Mesenchymal stem cell (in vitro differentiated cells and primary cell): ENCODE measurements at regions not wholly inside any gene's neighbourhood (a gene's known extent, or its start where the extent isn't known, plus 50 kb on each side); places are given as distances from the start of the nearest gene placed in this dataset.

ENCODE experiments used
- DNase-seq: peaks from one replicate; pipeline ENCODE4 v3.0.0-alpha.2; 2013
- H2AFZ ChIP-seq: one replicate; pipeline ENCODE4 v1.6.1; 2013; ENCODE audit warnings: low read depth, mild to moderate bottlenecking, control low read depth, inconsistent platforms, low read length, moderate library complexity
- H2AK5ac ChIP-seq: 2 replicates; pipeline ENCODE4 v1.6.1; 2013; ENCODE audit warnings: low read length, moderate library complexity, mild to moderate bottlenecking, inconsistent platforms; ENCODE audit not compliant: severe bottlenecking
- H2BK120ac ChIP-seq: one replicate; pipeline ENCODE4 v1.6.1; 2013; ENCODE audit warnings: low read depth, mild to moderate bottlenecking, inconsistent platforms, low read length, moderate library complexity
- H2BK12ac ChIP-seq, 2 experiments: one replicate each; pipeline ENCODE4 v1.6.1; 2013; ENCODE audit warnings: inconsistent platforms in 2 of 2, low read length in 2 of 2, mild to moderate bottlenecking in 2 of 2, moderate library complexity in 2 of 2, control low read depth in 1 of 2
- H2BK15ac ChIP-seq: one replicate; pipeline ENCODE4 v1.6.1; 2013; ENCODE audit warnings: mild to moderate bottlenecking, low read depth, inconsistent platforms; ENCODE audit not compliant: poor library complexity, severe bottlenecking
- H2BK5ac ChIP-seq: 2 replicates; pipeline ENCODE4 v1.6.1; 2013; ENCODE audit warnings: low read depth, mild to moderate bottlenecking, low read length, control low read depth, inconsistent platforms; ENCODE audit not compliant: poor library complexity, severe bottlenecking
- H3K14ac ChIP-seq, 2 experiments: one replicate each; pipeline ENCODE4 v1.6.1; 2013; ENCODE audit warnings: inconsistent platforms in 2 of 2, low read length in 2 of 2, control low read depth in 1 of 2, mild to moderate bottlenecking in 1 of 2, moderate library complexity in 1 of 2
- H3K18ac ChIP-seq, 2 experiments: one replicate each; pipeline ENCODE4 v1.6.1; 2013; ENCODE audit warnings: inconsistent platforms in 2 of 2, low read length in 2 of 2, control low read depth in 1 of 2, low read depth in 1 of 2, mild to moderate bottlenecking in 1 of 2
- H3K23ac ChIP-seq, 2 experiments: one replicate each; pipeline ENCODE4 v1.6.1; 2013; ENCODE audit warnings: inconsistent platforms in 2 of 2, low read length in 2 of 2, mild to moderate bottlenecking in 2 of 2, moderate library complexity in 2 of 2, control low read depth in 1 of 2
- H3K27ac ChIP-seq: 2 replicates; pipeline ENCODE4 v1.5.1; 2013; ENCODE audit warnings: mild to moderate bottlenecking, moderate library complexity, low read length, control low read depth, inconsistent platforms; ENCODE audit not compliant: poor library complexity, severe bottlenecking
- H3K27me3 ChIP-seq, 2 experiments: 2 replicates each; pipeline versions ENCODE4 v1.6.1 to v1.7.0; 2013; ENCODE audit warnings: low read length in 2 of 2, mild to moderate bottlenecking in 2 of 2, moderate library complexity in 2 of 2, control low read depth in 1 of 2, inconsistent platforms in 1 of 2; ENCODE audit not compliant: control insufficient read depth in 1 of 2, insufficient read depth in 1 of 2
- H3K36me3 ChIP-seq, 2 experiments: 2 replicates each; pipeline versions ENCODE4 v1.6.1 to v1.7.0; 2013; ENCODE audit warnings: low read length in 2 of 2, control low read depth in 1 of 2, inconsistent platforms in 1 of 2, low read depth in 1 of 2, mild to moderate bottlenecking in 1 of 2; ENCODE audit not compliant: insufficient read depth in 2 of 2, control insufficient read depth in 1 of 2
- H3K4ac ChIP-seq, 2 experiments: one replicate each; pipeline ENCODE4 v1.6.1; 2013; ENCODE audit warnings: inconsistent platforms in 2 of 2, low read length in 2 of 2, mild to moderate bottlenecking in 2 of 2, moderate library complexity in 2 of 2, control low read depth in 1 of 2, low read depth in 1 of 2
- H3K4me1 ChIP-seq: 2 replicates; pipeline ENCODE4 v1.6.1; 2013; ENCODE audit warnings: low read depth, low read length, control low read depth; ENCODE audit not compliant: control insufficient read depth, insufficient read depth
- H3K4me2 ChIP-seq: 2 replicates; pipeline ENCODE4 v1.6.1; 2013; ENCODE audit warnings: low read length, mild to moderate bottlenecking, inconsistent platforms; ENCODE audit not compliant: poor library complexity, severe bottlenecking
- H3K4me3 ChIP-seq, 2 experiments: 2 replicates each; pipeline versions ENCODE4 v1.5.1 to v1.7.0; 2013; ENCODE audit warnings: low read length in 2 of 2, mild to moderate bottlenecking in 2 of 2, control low read depth in 1 of 2, low read depth in 1 of 2; ENCODE audit not compliant: insufficient read depth in 1 of 2
- H3K79me1 ChIP-seq: replicated peaks from 2 replicates; pipeline ENCODE4 v1.6.1; 2013; ENCODE audit warnings: mild to moderate bottlenecking, control low read depth, low read length, inconsistent platforms; ENCODE audit not compliant: poor library complexity, severe bottlenecking
- H3K9ac ChIP-seq: 2 replicates; pipeline ENCODE4 v1.7.0; 2013; ENCODE audit warnings: mild to moderate bottlenecking, low read length, moderate library complexity
- H3K9me3 ChIP-seq: 2 replicates; pipeline ENCODE4 v1.7.0; 2013; ENCODE audit warnings: mild to moderate bottlenecking, low read length; ENCODE audit not compliant: control insufficient read depth
- H4K8ac ChIP-seq: one replicate; pipeline ENCODE4 v1.6.1; 2013; ENCODE audit warnings: inconsistent platforms, mild to moderate bottlenecking, low read length, moderate library complexity
- H4K91ac ChIP-seq: one replicate; pipeline ENCODE4 v1.6.1; 2013; ENCODE audit warnings: mild to moderate bottlenecking, low read length, inconsistent platforms
- WGBS: methylation state at CpG from one replicate; pipeline ENCODE4 v1.1.7; 2013; ENCODE audit warnings: mixed read lengths; 5-methylcytosine and 5-hydroxymethylcytosine counted together

- no peak overlapping the region for H3K4me3 ChIP-seq
- no peak overlapping the region for H3K4me2 ChIP-seq
- H3K18ac ChIP-seq = no peak overlapping the region
- H3K9me3 ChIP-seq = no peaks in the 10 kb centered on the region
- H3K9ac ChIP-seq = no peak overlapping the region
- no peak overlapping the region for H2AK5ac ChIP-seq
- H3K14ac ChIP-seq = no peak overlapping the region
- no peak overlapping the region for H2BK15ac ChIP-seq
- no peak overlapping the region for H2BK5ac ChIP-seq
- no peak overlapping the region for H2BK12ac ChIP-seq
- H4K91ac ChIP-seq = no peak overlapping the region
- WGBS = 60% methylated on average over 1 of the region's 1 CpG
- H3K79me1 ChIP-seq = no peaks in the 10 kb centered on the region
- no peak for DNase-seq
- no peak overlapping the region for H4K8ac ChIP-seq
- no peak overlapping the region for H3K23ac ChIP-seq
- no peak overlapping the region for H3K27ac ChIP-seq
- no peak overlapping the region for H3K4ac ChIP-seq
- H2AFZ ChIP-seq = no peak overlapping the region
- no peak overlapping the region for H2BK120ac ChIP-seq
- H3K27me3 ChIP-seq = peaks cover 0 to 12% of the 10 kb centered on the region in 2 experiments
- H3K4me1 ChIP-seq = no peaks in the 10 kb centered on the region
- no peaks in the 10 kb centered on the region for H3K36me3 ChIP-seq
Measured at GRCh38 chr11:27773884-27774283, 73.6 kb upstream of the BDNF start.

GRCh38 chr11:27771516-27771915 lies 71.3 kb upstream of the BDNF start:
- no peaks in the 10 kb centered on the region for H3K36me3 ChIP-seq
- no peak overlapping the region for H3K4ac ChIP-seq
- H3K4me1 ChIP-seq = no peaks in the 10 kb centered on the region
- no peak overlapping the region for H3K14ac ChIP-seq
- H2BK120ac ChIP-seq = no peak overlapping the region
- H4K8ac ChIP-seq = no peak overlapping the region
- no peak overlapping the region for H3K9ac ChIP-seq
- no peak overlapping the region for H4K91ac ChIP-seq
- H3K9me3 ChIP-seq = no peaks in the 10 kb centered on the region
- no peak overlapping the region for H2AK5ac ChIP-seq
- no peak overlapping the region for H3K4me3 ChIP-seq
- H2BK15ac ChIP-seq = no peak overlapping the region
- no peaks in the 10 kb centered on the region for H3K79me1 ChIP-seq
- H3K23ac ChIP-seq = no peak overlapping the region
- H3K27ac ChIP-seq = no peak overlapping the region
- no peak overlapping the region for H2BK12ac ChIP-seq
- H2BK5ac ChIP-seq = no peak overlapping the region
- no peak for DNase-seq
- H3K18ac ChIP-seq = no peak overlapping the region
- H3K4me2 ChIP-seq = no peak overlapping the region
- H3K27me3 ChIP-seq = peaks cover 0 to 15% of the 10 kb centered on the region in 2 experiments
- H2AFZ ChIP-seq = no peak overlapping the region

GRCh38 chr11:27770576-27770975 lies 70.3 kb upstream of the BDNF start:
- H3K4me1 ChIP-seq = no peaks in the 10 kb centered on the region
- H4K91ac ChIP-seq = no peak overlapping the region
- no peak overlapping the region for H2BK12ac ChIP-seq
- H4K8ac ChIP-seq = no peak overlapping the region
- DNase-seq = no peak
- 85% methylated on average over 4 of the region's 4 CpGs for WGBS
- no peak overlapping the region for H3K4me3 ChIP-seq
- no peak overlapping the region for H2BK5ac ChIP-seq
- no peak overlapping the region for H2BK15ac ChIP-seq
- no peak overlapping the region for H2AFZ ChIP-seq
- no peak overlapping the region for H3K4me2 ChIP-seq
- H3K27ac ChIP-seq = no peak overlapping the region
- no peak overlapping the region for H2BK120ac ChIP-seq
- H2AK5ac ChIP-seq = no peak overlapping the region
- H3K23ac ChIP-seq = no peak overlapping the region
- H3K4ac ChIP-seq = no peak overlapping the region
- H3K9ac ChIP-seq = no peak overlapping the region
- no peaks in the 10 kb centered on the region for H3K9me3 ChIP-seq
- no peaks in the 10 kb centered on the region for H3K36me3 ChIP-seq
- H3K79me1 ChIP-seq = no peaks in the 10 kb centered on the region
- peaks cover 0 to 18% of the 10 kb centered on the region in 2 experiments for H3K27me3 ChIP-seq
- H3K14ac ChIP-seq = no peak overlapping the region
- H3K18ac ChIP-seq = no peak overlapping the region

GRCh38 chr11:27763736-27764135 lies 63.5 kb upstream of the BDNF start:
- Histone ChIP-seq H3K9ac (no peak overlapping the region), H3K14ac (no peak overlapping the region), H3K79me1 (no peaks in the 10 kb centered on the region), H3K27ac (no peak overlapping the region), H3K4me3 (no peak overlapping the region), H3K4me1 (no peaks in the 10 kb centered on the region), H2BK15ac (no peak overlapping the region), H3K18ac (no peak overlapping the region), H4K8ac (no peak overlapping the region), H3K4ac (no peak overlapping the region), H2AFZ (no peak overlapping the region), H2BK120ac (no peak overlapping the region), H3K23ac (no peak overlapping the region), H2BK5ac (no peak overlapping the region), H4K91ac (no peak overlapping the region), H3K9me3 (no peaks in the 10 kb centered on the region), H3K4me2 (no peak overlapping the region), H2AK5ac (no peak overlapping the region), H2BK12ac (no peak overlapping the region), H3K36me3 (no peaks in the 10 kb centered on the region), H3K27me3 (peaks cover 0 to 6% of the 10 kb centered on the region in 2 experiments)
- DNase-seq = no peak
